SK-N-SH treated with all-trans-retinoic acid at 6 μM for 48 hours (cell line): ENCODE measurements at regions not wholly inside any gene's neighbourhood (a gene's known extent, or its start where the extent isn't known, plus 50 kb on each side); places are given as distances from the start of the nearest gene placed in this dataset.

ENCODE experiments used
- ARNTL ChIP-seq: fragments of 450-650 bp; formaldehyde crosslinking; IDR thresholded peaks from 2 replicates; pipeline ENCODE4 v1.5.0; 2020; ENCODE audit warnings: low read depth, mild to moderate bottlenecking, moderate library complexity, borderline replicate concordance
- CSDC2 ChIP-seq: fragments of 250-450 bp; sonication (Bioruptor Pico); IDR thresholded peaks from 2 replicates; pipeline ENCODE4 v1.5.0; 2020; ENCODE audit warnings: mild to moderate bottlenecking, moderate library complexity
- ISL1 ChIP-seq: fragments of 250-450 bp; sonication (Bioruptor Pico); IDR thresholded peaks from 2 replicates; pipeline ENCODE4 v2.1.2; 2022; ENCODE audit warnings: mild to moderate bottlenecking, moderate library complexity
- PPARA ChIP-seq: fragments of 250-450 bp; sonication (Bioruptor Pico); IDR thresholded peaks from 2 replicates; pipeline ENCODE4 v1.5.0; 2020; ENCODE audit warnings: mild to moderate bottlenecking, borderline replicate concordance
- RARB ChIP-seq: fragments of 250-450 bp; sonication (Bioruptor Pico); IDR thresholded peaks from 2 replicates; pipeline ENCODE4 v1.8.0; 2021; ENCODE audit warnings: mild to moderate bottlenecking, moderate library complexity
- ZFP3 ChIP-seq: fragments of 250-450 bp; sonication (Bioruptor Pico); IDR thresholded peaks from 2 replicates; pipeline ENCODE4 v1.5.0; 2020; ENCODE audit warnings: mild to moderate bottlenecking, moderate library complexity
- ZFP30 ChIP-seq: fragments of 450-650 bp; formaldehyde crosslinking; IDR thresholded peaks from 2 replicates; pipeline ENCODE4 v1.5.0; 2022; ENCODE audit warnings: mild to moderate bottlenecking, moderate library complexity
- ZNF565 ChIP-seq: fragments of 450-650 bp; formaldehyde crosslinking; conservative IDR thresholded peaks from 2 replicates; pipeline ENCODE4 v1.5.0; 2020; ENCODE audit warnings: low read depth, mild to moderate bottlenecking, moderate library complexity
- ZNF70 ChIP-seq: fragments of 450-650 bp; formaldehyde crosslinking; IDR thresholded peaks from 2 replicates; pipeline ENCODE4 v1.5.0; 2020; ENCODE audit warnings: mild to moderate bottlenecking, moderate library complexity
- ZNF8 ChIP-seq: fragments of 450-650 bp; formaldehyde crosslinking; IDR thresholded peaks from 2 replicates; pipeline ENCODE4 v1.5.0; 2020; ENCODE audit warnings: mild to moderate bottlenecking, moderate library complexity
- TF ChIP-seq, protein P1 (sequence below): fragments of 250-450 bp; sonication (Bioruptor Pico); IDR thresholded peaks from 2 replicates; pipeline ENCODE4 v1.8.0; 2021; ENCODE audit warnings: low read depth, mild to moderate bottlenecking, moderate library complexity, borderline replicate concordance
- TF ChIP-seq, protein P2 (sequence below): fragments of 250-450 bp; sonication (Bioruptor Pico); IDR thresholded peaks from 2 replicates; pipeline ENCODE4 v1.8.0; 2020; ENCODE audit warnings: mild to moderate bottlenecking, moderate library complexity, borderline replicate concordance
- TF ChIP-seq, protein P3 (sequence below): fragments of 250-450 bp; sonication (Bioruptor Pico); IDR thresholded peaks from 2 replicates; pipeline ENCODE4 v1.5.1; 2021; ENCODE audit warnings: mild to moderate bottlenecking, moderate library complexity
- TF ChIP-seq, protein P4 (sequence below): fragments of 250-450 bp; sonication (Bioruptor Pico); IDR thresholded peaks from 2 replicates; pipeline ENCODE4 v1.5.1; 2020; ENCODE audit warnings: low read depth, mild to moderate bottlenecking, moderate library complexity

DNA sequence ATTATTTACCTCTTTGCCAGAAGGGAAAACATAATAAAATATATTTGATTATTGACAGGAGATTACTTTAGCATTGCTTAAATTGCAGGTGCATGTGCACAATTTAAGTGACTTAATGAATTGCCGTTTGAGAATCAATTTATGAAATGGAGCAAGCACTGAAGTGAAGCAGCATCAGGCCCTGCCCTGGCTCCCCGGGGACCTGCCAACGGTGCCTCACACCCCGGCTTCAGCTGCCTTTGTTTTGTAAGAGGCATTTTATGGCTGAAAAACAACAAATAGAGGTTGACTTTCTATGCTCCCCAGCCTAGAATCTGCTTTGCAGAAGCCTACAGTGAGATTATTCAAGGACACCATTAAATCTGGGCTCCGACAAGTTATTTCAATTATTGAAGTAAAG is 359.1 kb upstream of the IRX4 start:
- TF ChIP-seq PPARA (CRISPR knock-in tag) (no peak), ZFP3 (CRISPR knock-in tag) (no peak), ZNF8 (CRISPR knock-in tag) (no peak), RARB (CRISPR knock-in tag) (no peak), ARNTL (CRISPR knock-in tag) (no peak), CSDC2 (no peak), ZNF565 (CRISPR knock-in tag) (no peak), ZFP30 (CRISPR knock-in tag) (no peak), ZNF70 (CRISPR knock-in tag) (no peak), ISL1 (CRISPR knock-in tag) (no peak)
- TF ChIP-seq, protein P1, sequence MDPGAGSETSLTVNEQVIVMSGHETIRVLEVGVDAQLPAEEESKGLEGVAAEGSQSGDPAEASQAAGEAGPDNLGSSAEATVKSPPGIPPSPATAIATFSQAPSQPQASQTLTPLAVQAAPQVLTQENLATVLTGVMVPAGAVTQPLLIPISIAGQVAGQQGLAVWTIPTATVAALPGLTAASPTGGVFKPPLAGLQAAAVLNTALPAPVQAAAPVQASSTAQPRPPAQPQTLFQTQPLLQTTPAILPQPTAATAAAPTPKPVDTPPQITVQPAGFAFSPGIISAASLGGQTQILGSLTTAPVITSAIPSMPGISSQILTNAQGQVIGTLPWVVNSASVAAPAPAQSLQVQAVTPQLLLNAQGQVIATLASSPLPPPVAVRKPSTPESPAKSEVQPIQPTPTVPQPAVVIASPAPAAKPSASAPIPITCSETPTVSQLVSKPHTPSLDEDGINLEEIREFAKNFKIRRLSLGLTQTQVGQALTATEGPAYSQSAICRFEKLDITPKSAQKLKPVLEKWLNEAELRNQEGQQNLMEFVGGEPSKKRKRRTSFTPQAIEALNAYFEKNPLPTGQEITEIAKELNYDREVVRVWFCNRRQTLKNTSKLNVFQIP (CRISPR knock-in tag): no peak
- TF ChIP-seq, protein P2, sequence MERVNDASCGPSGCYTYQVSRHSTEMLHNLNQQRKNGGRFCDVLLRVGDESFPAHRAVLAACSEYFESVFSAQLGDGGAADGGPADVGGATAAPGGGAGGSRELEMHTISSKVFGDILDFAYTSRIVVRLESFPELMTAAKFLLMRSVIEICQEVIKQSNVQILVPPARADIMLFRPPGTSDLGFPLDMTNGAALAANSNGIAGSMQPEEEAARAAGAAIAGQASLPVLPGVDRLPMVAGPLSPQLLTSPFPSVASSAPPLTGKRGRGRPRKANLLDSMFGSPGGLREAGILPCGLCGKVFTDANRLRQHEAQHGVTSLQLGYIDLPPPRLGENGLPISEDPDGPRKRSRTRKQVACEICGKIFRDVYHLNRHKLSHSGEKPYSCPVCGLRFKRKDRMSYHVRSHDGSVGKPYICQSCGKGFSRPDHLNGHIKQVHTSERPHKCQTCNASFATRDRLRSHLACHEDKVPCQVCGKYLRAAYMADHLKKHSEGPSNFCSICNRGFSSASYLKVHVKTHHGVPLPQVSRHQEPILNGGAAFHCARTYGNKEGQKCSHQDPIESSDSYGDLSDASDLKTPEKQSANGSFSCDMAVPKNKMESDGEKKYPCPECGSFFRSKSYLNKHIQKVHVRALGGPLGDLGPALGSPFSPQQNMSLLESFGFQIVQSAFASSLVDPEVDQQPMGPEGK (CRISPR knock-in tag): no peak
- TF ChIP-seq, protein P3, sequence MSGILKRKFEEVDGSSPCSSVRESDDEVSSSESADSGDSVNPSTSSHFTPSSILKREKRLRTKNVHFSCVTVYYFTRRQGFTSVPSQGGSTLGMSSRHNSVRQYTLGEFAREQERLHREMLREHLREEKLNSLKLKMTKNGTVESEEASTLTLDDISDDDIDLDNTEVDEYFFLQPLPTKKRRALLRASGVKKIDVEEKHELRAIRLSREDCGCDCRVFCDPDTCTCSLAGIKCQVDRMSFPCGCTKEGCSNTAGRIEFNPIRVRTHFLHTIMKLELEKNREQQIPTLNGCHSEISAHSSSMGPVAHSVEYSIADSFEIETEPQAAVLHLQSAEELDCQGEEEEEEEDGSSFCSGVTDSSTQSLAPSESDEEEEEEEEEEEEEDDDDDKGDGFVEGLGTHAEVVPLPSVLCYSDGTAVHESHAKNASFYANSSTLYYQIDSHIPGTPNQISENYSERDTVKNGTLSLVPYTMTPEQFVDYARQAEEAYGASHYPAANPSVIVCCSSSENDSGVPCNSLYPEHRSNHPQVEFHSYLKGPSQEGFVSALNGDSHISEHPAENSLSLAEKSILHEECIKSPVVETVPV (CRISPR knock-in tag): no peak
- TF ChIP-seq, protein P4, sequence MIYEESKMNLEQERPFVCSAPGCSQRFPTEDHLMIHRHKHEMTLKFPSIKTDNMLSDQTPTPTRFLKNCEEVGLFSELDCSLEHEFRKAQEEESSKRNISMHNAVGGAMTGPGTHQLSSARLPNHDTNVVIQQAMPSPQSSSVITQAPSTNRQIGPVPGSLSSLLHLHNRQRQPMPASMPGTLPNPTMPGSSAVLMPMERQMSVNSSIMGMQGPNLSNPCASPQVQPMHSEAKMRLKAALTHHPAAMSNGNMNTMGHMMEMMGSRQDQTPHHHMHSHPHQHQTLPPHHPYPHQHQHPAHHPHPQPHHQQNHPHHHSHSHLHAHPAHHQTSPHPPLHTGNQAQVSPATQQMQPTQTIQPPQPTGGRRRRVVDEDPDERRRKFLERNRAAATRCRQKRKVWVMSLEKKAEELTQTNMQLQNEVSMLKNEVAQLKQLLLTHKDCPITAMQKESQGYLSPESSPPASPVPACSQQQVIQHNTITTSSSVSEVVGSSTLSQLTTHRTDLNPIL: no peak
